Osteocyte (in vitro differentiated cells): ENCODE measurements at regions not wholly inside any gene's neighbourhood (a gene's known extent, or its start where the extent isn't known, plus 50 kb on each side); places are given as distances from the start of the nearest gene placed in this dataset.

Experiments used
- DNase-seq: peaks from one replicate; pipeline ENCODE4 v3.0.0; 2021; ENCODE audit warnings: mixed read lengths; ENCODE audit not compliant: unreplicated experiment; ENCODE audit errors: extremely low spot score
- H3K27ac Mint-ChIP-seq: one replicate; pipeline ENCODE4 v1.8.0; 2021; ENCODE audit warnings: mild to moderate bottlenecking, mixed read lengths; ENCODE audit not compliant: unreplicated experiment
- H3K27me3 Mint-ChIP-seq: one replicate; pipeline ENCODE4 v1.8.0; 2021; ENCODE audit warnings: mixed read lengths; ENCODE audit not compliant: unreplicated experiment
- H3K36me3 Mint-ChIP-seq: one replicate; pipeline ENCODE4 v1.8.0; 2021; ENCODE audit warnings: mixed read lengths; ENCODE audit not compliant: unreplicated experiment
- H3K4me1 Mint-ChIP-seq: one replicate; pipeline ENCODE4 v1.8.0; 2021; ENCODE audit warnings: mixed read lengths; ENCODE audit not compliant: unreplicated experiment
- H3K4me3 Mint-ChIP-seq: one replicate; pipeline ENCODE4 v1.8.0; 2021; ENCODE audit warnings: mild to moderate bottlenecking, moderate library complexity, mixed read lengths; ENCODE audit not compliant: unreplicated experiment
- H3K9me3 Mint-ChIP-seq: one replicate; pipeline ENCODE4 v1.8.0; 2021; ENCODE audit warnings: mixed read lengths; ENCODE audit not compliant: unreplicated experiment
- CTCF ChIP-seq: fragments of 200-600 bp; sonication (generic); IDR thresholded peaks from 2 replicates; pipeline ENCODE4 v1.5.0; 2021; ENCODE audit warnings: antibody characterized with exemption, mild to moderate bottlenecking, moderate library complexity

- peaks cover 2% of the 10 kb centered on the region for H3K4me1 Mint-ChIP-seq
- no peak overlapping the region for H3K27ac Mint-ChIP-seq
- no peak for DNase-seq
- no peaks in the 10 kb centered on the region for H3K9me3 Mint-ChIP-seq
- no peak overlapping the region for H3K4me3 Mint-ChIP-seq
- H3K36me3 Mint-ChIP-seq = no peaks in the 10 kb centered on the region
- H3K27me3 Mint-ChIP-seq = peaks cover 3% of the 10 kb centered on the region
- TF ChIP-seq CTCF = no peak
Observed at GRCh38 chr20:58084966-58085365, 143.5 kb downstream of the ANKRD60 start.

GRCh38 chr20:58084566-58084965 lies 143.9 kb downstream of the ANKRD60 start:
- TF ChIP-seq CTCF = no peak
- no peak overlapping the region for H3K27ac Mint-ChIP-seq

GRCh38 chr20:58081846-58082245 lies 146.6 kb downstream of the ANKRD60 start:
- Mint-ChIP-seq H3K36me3 (no peaks in the 10 kb centered on the region), H3K27me3 (peaks cover 13% of the 10 kb centered on the region), H3K4me3 (no peak overlapping the region), H3K27ac (no peak overlapping the region), H3K4me1 (peaks cover 7% of the 10 kb centered on the region), H3K9me3 (no peaks in the 10 kb centered on the region)
- TF ChIP-seq CTCF = no peak
- no peak for DNase-seq

More at GRCh38 chr20:58084566-58084965, 143.9 kb downstream of the ANKRD60 start:
- H3K27me3 Mint-ChIP-seq = peaks cover 3% of the 10 kb centered on the region
- peaks cover 2% of the 10 kb centered on the region for H3K4me1 Mint-ChIP-seq
- no peaks in the 10 kb centered on the region for H3K9me3 Mint-ChIP-seq
- no peaks in the 10 kb centered on the region for H3K36me3 Mint-ChIP-seq
- DNase-seq = peak; percentile 80
- H3K4me3 Mint-ChIP-seq = no peak overlapping the region

- peaks cover 19% of the 10 kb centered on the region for H3K27me3 Mint-ChIP-seq
- no peaks in the 10 kb centered on the region for H3K9me3 Mint-ChIP-seq
- no peak for TF ChIP-seq CTCF
- peaks cover 16% of the 10 kb centered on the region for H3K4me1 Mint-ChIP-seq
- H3K4me3 Mint-ChIP-seq = no peak overlapping the region
- no peak overlapping the region for H3K27ac Mint-ChIP-seq
- H3K36me3 Mint-ChIP-seq = no peaks in the 10 kb centered on the region
- DNase-seq = peak; percentile 60
Observed at GRCh38 chr20:58078741-58079522, 149.5 kb downstream of the ANKRD60 start.

GRCh38 chr20:58077282-58077681 lies 151.2 kb downstream of the ANKRD60 start:
- Mint-ChIP-seq H3K36me3 (no peaks in the 10 kb centered on the region), H3K4me3 (no peak overlapping the region), H3K9me3 (no peaks in the 10 kb centered on the region), H3K4me1 (peaks cover 16% of the 10 kb centered on the region), H3K27me3 (peaks cover 16% of the 10 kb centered on the region), H3K27ac (no peak overlapping the region)
- peak; percentile 13 for DNase-seq
- TF ChIP-seq CTCF = no peak
